ENCODE measurements at regions not wholly inside any gene's neighbourhood (a gene's known extent, or its start where the extent isn't known, plus 50 kb on each side); places are given as distances from the start of the nearest gene placed in this dataset.

GRCh38 chr4:181594188-181594587 lies 649.0 kb upstream of the TENM3 start:
- H4K20me1 ChIP-seq (ENCODE audit: insufficient read depth, low read length) = no peaks in the 10 kb centered on the region
- H3K9me3 ChIP-seq (ENCODE audit: insufficient read depth, low read depth, low read length) = no peaks in the 10 kb centered on the region
- Mint-ChIP-seq H3K4me3 (ENCODE audit: unreplicated experiment) (no peak overlapping the region), H3K36me3 (ENCODE audit: low read depth, unreplicated experiment) (no peaks in the 10 kb centered on the region), H3K9me3 (ENCODE audit: unreplicated experiment) (no peaks in the 10 kb centered on the region), H3K27me3 (ENCODE audit: low read depth, unreplicated experiment) (no peaks in the 10 kb centered on the region), H3K27ac (ENCODE audit: unreplicated experiment) (no peak overlapping the region), H3K4me1 (ENCODE audit: low read depth, unreplicated experiment) (peaks cover 11% of the 10 kb centered on the region)
- H3K4me3 ChIP-seq (ENCODE audit: insufficient read depth, low read depth, low read length) = no peak overlapping the region
- H3K27ac ChIP-seq (ENCODE audit: low read depth, low read length) = no peak overlapping the region
- DNase-seq (ENCODE audit: low read depth) (no peak), FAIRE-seq (no peak)
- no peaks in the 10 kb centered on the region for H3K36me3 ChIP-seq (ENCODE audit: insufficient read depth, low read length)
- no peaks in the 10 kb centered on the region for H3K27me3 ChIP-seq (ENCODE audit: insufficient read depth, low read length)
- no peak overlapping the region for H3K9ac ChIP-seq (ENCODE audit: low read length)
- no peaks in the 10 kb centered on the region for H3K4me1 ChIP-seq (ENCODE audit: insufficient read depth, low read length)
- H2AFZ ChIP-seq (ENCODE audit: low read depth, low read length) = no peak overlapping the region
- no peaks in the 10 kb centered on the region for H3K79me2 ChIP-seq (ENCODE audit: insufficient read depth, low read length)
- TF ChIP-seq CTCF (IDR thresholded peaks at IDR 0.05; ENCODE audit: insufficient read depth, low read depth, low read length) = no peak
- no peak for TF ChIP-seq EZH2 (IDR thresholded peaks at IDR 0.05; ENCODE audit: insufficient read depth, low read length)
- H3K4me2 ChIP-seq (ENCODE audit: low read length) = no peak overlapping the region

DNA sequence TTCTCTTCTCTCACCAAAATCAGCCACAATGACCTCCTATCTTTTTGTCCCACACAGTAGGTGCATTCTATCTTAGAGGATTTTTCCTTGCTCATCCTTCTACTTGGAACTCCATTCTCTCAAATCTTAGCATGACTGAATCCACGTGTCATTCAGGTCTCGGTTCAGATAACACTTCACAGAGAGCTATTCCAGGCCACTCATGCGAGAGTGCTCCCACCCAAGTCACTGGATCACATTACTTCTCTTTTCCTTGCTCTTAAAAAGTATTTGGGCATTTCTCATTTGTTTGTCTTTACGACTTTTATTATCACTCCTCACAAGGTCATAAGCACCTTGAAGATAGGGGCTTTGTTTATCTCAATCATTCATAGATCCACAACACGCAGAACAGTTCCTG lies 647.5 kb upstream of the TENM3 start:
- TF ChIP-seq EZH2 (IDR thresholded peaks at IDR 0.05; ENCODE audit: insufficient read depth, low read length) = no peak
- TF ChIP-seq CTCF (IDR thresholded peaks at IDR 0.05; ENCODE audit: insufficient read depth, low read depth, low read length) = no peak
- no peaks in the 10 kb centered on the region for H3K36me3 Mint-ChIP-seq (ENCODE audit: low read depth, unreplicated experiment)
- H3K4me3 ChIP-seq (ENCODE audit: insufficient read depth, low read depth, low read length) = no peak overlapping the region
- DNase-seq (ENCODE audit: low read depth) (no peak), FAIRE-seq (peak; percentile 29)
- H3K4me1 Mint-ChIP-seq (ENCODE audit: low read depth, unreplicated experiment) = peaks cover 14% of the 10 kb centered on the region
- no peaks in the 10 kb centered on the region for H3K9me3 ChIP-seq (ENCODE audit: insufficient read depth, low read depth, low read length)
- no peaks in the 10 kb centered on the region for H3K27me3 Mint-ChIP-seq (ENCODE audit: low read depth, unreplicated experiment)
- no peak overlapping the region for H3K27ac ChIP-seq (ENCODE audit: low read depth, low read length)
- no peaks in the 10 kb centered on the region for H3K36me3 ChIP-seq (ENCODE audit: insufficient read depth, low read length)
- H3K4me1 ChIP-seq (ENCODE audit: insufficient read depth, low read length) = no peaks in the 10 kb centered on the region
- H3K4me3 Mint-ChIP-seq (ENCODE audit: unreplicated experiment) = no peak overlapping the region
- no peak overlapping the region for H3K27ac Mint-ChIP-seq (ENCODE audit: unreplicated experiment)
- no peaks in the 10 kb centered on the region for H3K79me2 ChIP-seq (ENCODE audit: insufficient read depth, low read length)
- no peak overlapping the region for H3K4me2 ChIP-seq (ENCODE audit: low read length)
- H3K27me3 ChIP-seq (ENCODE audit: insufficient read depth, low read length) = no peaks in the 10 kb centered on the region
- no peak overlapping the region for H3K9ac ChIP-seq (ENCODE audit: low read length)
- no peak overlapping the region for H2AFZ ChIP-seq (ENCODE audit: low read depth, low read length)
- no peaks in the 10 kb centered on the region for H4K20me1 ChIP-seq (ENCODE audit: insufficient read depth, low read length)
- no peaks in the 10 kb centered on the region for H3K9me3 Mint-ChIP-seq (ENCODE audit: unreplicated experiment)

DNA sequence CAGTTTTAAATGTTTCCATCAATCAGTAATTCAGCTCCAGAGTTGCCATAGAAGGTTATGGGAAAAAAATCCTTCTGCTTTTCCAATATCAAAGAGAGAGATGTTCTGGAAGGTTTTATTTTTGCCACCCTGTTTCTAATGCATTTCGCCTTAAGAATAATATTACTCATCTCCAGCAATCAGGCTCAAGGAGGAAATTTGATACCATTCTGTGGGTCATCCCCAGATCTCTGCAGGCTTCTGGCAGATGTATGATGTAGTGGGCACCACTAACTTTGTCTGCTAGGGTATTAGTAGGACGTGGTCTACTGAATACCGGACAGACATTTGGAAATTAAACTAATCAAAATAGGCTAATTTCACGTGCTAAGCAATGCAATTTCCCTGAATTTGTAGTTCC lies 645.4 kb upstream of the TENM3 start:
- Mint-ChIP-seq H3K9me3 (ENCODE audit: unreplicated experiment) (no peaks in the 10 kb centered on the region), H3K27ac (ENCODE audit: unreplicated experiment) (no peak overlapping the region), H3K27me3 (ENCODE audit: low read depth, unreplicated experiment) (no peaks in the 10 kb centered on the region), H3K36me3 (ENCODE audit: low read depth, unreplicated experiment) (no peaks in the 10 kb centered on the region), H3K4me1 (ENCODE audit: low read depth, unreplicated experiment) (peaks cover 15% of the 10 kb centered on the region), H3K4me3 (ENCODE audit: unreplicated experiment) (no peak overlapping the region)
- no peak for TF ChIP-seq CTCF (IDR thresholded peaks at IDR 0.05; ENCODE audit: insufficient read depth, low read depth, low read length)
- Histone ChIP-seq H3K36me3 (ENCODE audit: insufficient read depth, low read length) (no peaks in the 10 kb centered on the region), H3K4me3 (ENCODE audit: insufficient read depth, low read depth, low read length) (no peak overlapping the region), H3K27ac (ENCODE audit: low read depth, low read length) (no peak overlapping the region), H3K79me2 (ENCODE audit: insufficient read depth, low read length) (no peaks in the 10 kb centered on the region), H3K9me3 (ENCODE audit: insufficient read depth, low read depth, low read length) (no peaks in the 10 kb centered on the region), H3K4me1 (ENCODE audit: insufficient read depth, low read length) (no peaks in the 10 kb centered on the region), H3K9ac (ENCODE audit: low read length) (no peak overlapping the region), H4K20me1 (ENCODE audit: insufficient read depth, low read length) (no peaks in the 10 kb centered on the region), H3K4me2 (ENCODE audit: low read length) (peak overlapping the region; percentile 14), H3K27me3 (ENCODE audit: insufficient read depth, low read length) (no peaks in the 10 kb centered on the region), H2AFZ (ENCODE audit: low read depth, low read length) (no peak overlapping the region)
- FAIRE-seq (peak; percentile 63), DNase-seq (ENCODE audit: low read depth) (peak; percentile 70)
